Anterior cingulate cortex (tissue), 58 donors: ENCODE measurements at regions not wholly inside any gene's neighbourhood (a gene's known extent, or its start where the extent isn't known, plus 50 kb on each side); places are given as distances from the start of the nearest gene placed in this dataset.

Experiments
- DNase-seq, 58 donors: peaks; one replicate each; lab custom pipeline; 2025; lab: John Stamatoyannopoulos, UW

- peak in 1 of 58 donors; percentile 26 for DNase-seq
Observed at GRCh38 chr20:60695226-60696000, 556.6 kb upstream of the CDH4 start.

GRCh38 chr20:60697252-60697651 lies 554.8 kb upstream of the CDH4 start:
- DNase-seq = no peak

GRCh38 chr20:60700728-60701127 lies 551.3 kb upstream of the CDH4 start:
- DNase-seq = no peak

- no peak for DNase-seq
Observed at GRCh38 chr20:60704147-60704546, 547.9 kb upstream of the CDH4 start.

GRCh38 chr20:60713396-60713795 lies 538.7 kb upstream of the CDH4 start:
- DNase-seq = no peak

GRCh38 chr20:60715172-60715571 lies 536.9 kb upstream of the CDH4 start:
- DNase-seq = no peak

- DNase-seq = no peak
Observed at GRCh38 chr20:60718743-60719480, 533.1 kb upstream of the CDH4 start.

- DNase-seq = no peak
Observed at GRCh38 chr20:60725311-60725906, 526.7 kb upstream of the CDH4 start.

- DNase-seq = no peak
Observed at GRCh38 chr20:60727425-60727824, 524.6 kb upstream of the CDH4 start.

GRCh38 chr20:60728705-60729104 lies 523.4 kb upstream of the CDH4 start:
- DNase-seq = no peak

GRCh38 chr20:60729135-60729900 lies 522.7 kb upstream of the CDH4 start:
- no peak for DNase-seq

GRCh38 chr20:60732322-60732721 lies 519.7 kb upstream of the CDH4 start:
- DNase-seq = no peak

GRCh38 chr20:60748086-60748485 lies 504.0 kb upstream of the CDH4 start:
- DNase-seq = no peak

- DNase-seq = peak in 2 of 58 donors; percentile 15 to 25
Observed at GRCh38 chr20:60749804-60750602, 502.1 kb upstream of the CDH4 start.

- peak in 21 of 58 donors; percentile 8 to 62 (median 27) for DNase-seq
Observed at GRCh38 chr20:60750909-60751308, 501.2 kb upstream of the CDH4 start.

- DNase-seq = no peak
Observed at GRCh38 chr20:60751826-60752225, 500.2 kb upstream of the CDH4 start.

- no peak for DNase-seq
Observed at GRCh38 chr20:60752741-60753420, 499.2 kb upstream of the CDH4 start.

- DNase-seq = peak in 3 of 58 donors; percentile 2 to 9 (median 3)
Observed at GRCh38 chr20:60754856-60755255, 497.2 kb upstream of the CDH4 start.

GRCh38 chr20:60759651-60760050 lies 492.4 kb upstream of the CDH4 start:
- no peak for DNase-seq
